H1 (cell line): ENCODE measurements at regions not wholly inside any gene's neighbourhood (a gene's known extent, or its start where the extent isn't known, plus 50 kb on each side); places are given as distances from the start of the nearest gene placed in this dataset.

ENCODE experiments used
- CTCF ChIA-PET: fragments of 300-600 bp; sonication (Branson Sonifier 250); formaldehyde crosslinking; loops from one replicate; lab custom pipeline; 2021; ENCODE audit not compliant: partially characterized antibody; lab: Charles Lee
- POLR2A ChIA-PET: fragments of 300-600 bp; sonication (Branson Sonifier 250); formaldehyde crosslinking; loops from one replicate; lab custom pipeline; 2021; ENCODE audit warnings: inconsistent platforms; ENCODE audit not compliant: partially characterized antibody; lab: Charles Lee
- DNase-seq, 2 experiments: peaks; one replicate each; pipeline versions ENCODE4 v3.0.0 to v3.0.0-alpha.2; 2010 to 2022; ENCODE audit warnings: low spot score in 2 of 2, low read depth in 1 of 2, mixed read lengths in 1 of 2
- FAIRE-seq: peaks from 2 replicates; lab custom pipeline; 2011; peaks lifted over from hg19 to GRCh38; lab: Jason Lieb, UNC
- H2AFZ ChIP-seq: 2 replicates; pipeline ENCODE4 v1.8.1; 2012; ENCODE audit warnings: low read length, inconsistent platforms
- H2AK5ac ChIP-seq: 2 replicates; pipeline ENCODE4 v1.6.1; 2013; ENCODE audit warnings: low read depth, low read length
- H2BK120ac ChIP-seq: replicated peaks from 2 replicates; pipeline ENCODE3; 2013; ENCODE audit warnings: low read depth, low read length, inconsistent platforms
- H2BK12ac ChIP-seq: 2 replicates; pipeline ENCODE4 v1.6.1; 2013; ENCODE audit warnings: low read depth, low read length
- H2BK15ac ChIP-seq: 2 replicates; pipeline ENCODE4 v1.6.1; 2013; ENCODE audit warnings: low read length
- H2BK20ac ChIP-seq: 2 replicates; pipeline ENCODE4 v1.6.1; 2013; ENCODE audit warnings: low read length
- H2BK5ac ChIP-seq: 2 replicates; pipeline ENCODE4 v1.6.1; 2013; ENCODE audit warnings: low read depth, low read length
- H3K14ac ChIP-seq: 2 replicates; pipeline ENCODE4 v1.6.1; 2013; ENCODE audit warnings: inconsistent platforms; ENCODE audit not compliant: insufficient read length
- H3K18ac ChIP-seq: 2 replicates; pipeline ENCODE4 v1.6.1; 2013; ENCODE audit warnings: low read length; ENCODE audit errors: extremely low read depth
- H3K23ac ChIP-seq: 2 replicates; pipeline ENCODE4 v1.6.1; 2013; ENCODE audit warnings: inconsistent platforms; ENCODE audit not compliant: insufficient read length
- H3K23me2 ChIP-seq: 2 replicates; pipeline ENCODE4 v1.6.1; 2013; ENCODE audit warnings: low read depth, low read length
- H3K27ac ChIP-seq: 2 replicates; pipeline ENCODE4 v1.6.1; 2011; ENCODE audit warnings: low read depth, low read length, inconsistent platforms
- H3K27me3 ChIP-seq, 4 experiments: replicated peaks in 1 of 4; 1 replicate in 1 of 4; 2 replicates in 3 of 4; pipeline versions ENCODE4 v1.6.1 to v1.8.1; 2011 to 2013; ENCODE audit warnings: low read length in 3 of 4, mild to moderate bottlenecking in 3 of 4, inconsistent platforms in 2 of 4, mixed read lengths in 2 of 4, moderate library complexity in 1 of 4; ENCODE audit not compliant: control insufficient read depth in 3 of 4, insufficient read depth in 3 of 4; ENCODE audit errors: extremely low read depth in 1 of 4
- H3K36me3 ChIP-seq, 4 experiments: 2 replicates each; pipeline versions ENCODE4 v1.6.1 to v1.8.1; 2011 to 2013; ENCODE audit warnings: mild to moderate bottlenecking in 4 of 4, low read length in 3 of 4, moderate library complexity in 2 of 4, control low read depth in 1 of 4, inconsistent platforms in 1 of 4; ENCODE audit not compliant: insufficient read depth in 4 of 4, control insufficient read depth in 2 of 4
- H3K4ac ChIP-seq: replicated peaks from 2 replicates; pipeline ENCODE3; 2013; ENCODE audit warnings: low read length, low read depth, mixed read lengths, inconsistent platforms; ENCODE audit not compliant: insufficient read length
- H3K4me1 ChIP-seq, 4 experiments: replicated peaks in 1 of 4; 1 replicate in 1 of 4; 2 replicates in 3 of 4; pipeline versions ENCODE4 v1.6.1 to v1.8.1; 2011 to 2013; ENCODE audit warnings: low read length in 3 of 4, inconsistent platforms in 2 of 4, mixed read lengths in 1 of 4; ENCODE audit not compliant: insufficient read depth in 4 of 4, control insufficient read depth in 3 of 4
- H3K4me2 ChIP-seq, 2 experiments: 2 replicates each; pipeline versions ENCODE4 v1.6.1 to v1.8.1; 2011 to 2013; ENCODE audit warnings: low read depth in 2 of 2, low read length in 2 of 2, control low read depth in 1 of 2, inconsistent platforms in 1 of 2, mild to moderate bottlenecking in 1 of 2; ENCODE audit not compliant: insufficient read depth in 1 of 2
- H3K4me3 ChIP-seq, 4 experiments: fragments of 200-600, 300-600 bp in 1 of 4; sonication (generic), shearing (Covaris generic), sonication (Bioruptor Twin) in 1 of 4; 2 replicates each; pipeline versions ENCODE4 v1.5.1 to v1.8.1; 2011 to 2016; ENCODE audit warnings: low read length in 4 of 4, low read depth in 3 of 4, control low read depth in 2 of 4, inconsistent platforms in 2 of 4, mild to moderate bottlenecking in 2 of 4, mixed read lengths in 1 of 4, moderate library complexity in 1 of 4; ENCODE audit not compliant: insufficient read depth in 2 of 4; ENCODE audit errors: extremely low read depth in 1 of 4
- H3K56ac ChIP-seq: replicated peaks from 2 replicates; pipeline ENCODE3; 2013; ENCODE audit warnings: low read depth, mild to moderate bottlenecking, mixed read lengths, low read length, inconsistent platforms; ENCODE audit not compliant: insufficient read length
- H3K79me1 ChIP-seq: 2 replicates; pipeline ENCODE4 v1.6.1; 2013; ENCODE audit warnings: low read depth, low read length, control low read depth
- H3K79me2 ChIP-seq, 2 experiments: 2 replicates each; pipeline versions ENCODE4 v1.6.1 to v1.8.1; 2012 to 2013; ENCODE audit warnings: low read length in 2 of 2, mild to moderate bottlenecking in 2 of 2, inconsistent platforms in 1 of 2; ENCODE audit not compliant: insufficient read depth in 2 of 2, control insufficient read depth in 1 of 2
- H3K9ac ChIP-seq, 4 experiments: replicated peaks in 1 of 4; 1 replicate in 1 of 4; 2 replicates in 3 of 4; pipeline versions ENCODE4 v1.6.1 to v1.8.1; 2011 to 2013; ENCODE audit warnings: low read depth in 3 of 4, low read length in 3 of 4, control low read depth in 2 of 4, mild to moderate bottlenecking in 2 of 4, moderate library complexity in 2 of 4, inconsistent platforms in 1 of 4; ENCODE audit errors: extremely low read depth in 1 of 4
- H3K9me3 ChIP-seq, 2 experiments: 2 replicates each; pipeline versions ENCODE4 v1.6.1 to v1.8.1; 2012 to 2013; ENCODE audit warnings: mild to moderate bottlenecking in 2 of 2, moderate library complexity in 2 of 2, control low read depth in 1 of 2, inconsistent platforms in 1 of 2, low read depth in 1 of 2, low read length in 1 of 2, mixed read lengths in 1 of 2; ENCODE audit not compliant: insufficient read depth in 2 of 2
- H4K20me1 ChIP-seq, 2 experiments: replicated peaks in 1 of 2; 2 replicates each; pipeline versions ENCODE3 to v1.8.1; 2011 to 2013; ENCODE audit warnings: inconsistent platforms in 2 of 2, low read length in 2 of 2, mild to moderate bottlenecking in 1 of 2; ENCODE audit not compliant: insufficient read depth in 2 of 2, control insufficient read depth in 1 of 2
- H4K5ac ChIP-seq: 2 replicates; pipeline ENCODE4 v1.6.1; 2013; ENCODE audit warnings: low read length, low read depth, mixed read lengths, inconsistent platforms; ENCODE audit not compliant: insufficient read length
- H4K8ac ChIP-seq: 2 replicates; pipeline ENCODE4 v1.8.0; 2013; ENCODE audit warnings: mild to moderate bottlenecking, moderate library complexity, low read length, inconsistent platforms; ENCODE audit not compliant: insufficient read depth; ENCODE audit errors: extremely low read depth
- H4K91ac ChIP-seq: replicated peaks from 2 replicates; pipeline ENCODE3; 2013; ENCODE audit warnings: low read length, mixed read lengths, inconsistent platforms; ENCODE audit not compliant: insufficient read length
- GTF2F1 ChIP-seq: IDR thresholded peaks from 2 replicates; pipeline ENCODE4 v1.6.1; 2012; ENCODE audit warnings: low read depth, low read length, improper control_type of control experiment, borderline replicate concordance
- JUND ChIP-seq: IDR thresholded peaks from 2 replicates; pipeline ENCODE4 v1.6.1; 2011; ENCODE audit warnings: mild to moderate bottlenecking, improper control_type of control experiment, low read length
- NRF1 ChIP-seq: IDR thresholded peaks from 2 replicates; pipeline ENCODE4 v1.6.1; 2011; ENCODE audit warnings: mild to moderate bottlenecking, low read depth, low read length, improper control_type of control experiment
- WGBS, 2 experiments: shearing (Covaris generic) in 1 of 2; methylation state at CpG; one replicate each; pipeline versions ENCODE4 v1.1.6 to v1.1.7; 2013 to 2015; ENCODE audit warnings: low lambda C conversion rate in 2 of 2, mixed read lengths in 2 of 2, inconsistent platforms in 1 of 2, low coverage in 1 of 2, missing lambda C conversion rate in 1 of 2; ENCODE audit not compliant: insufficient replicate concordance in 2 of 2, insufficient coverage in 1 of 2, insufficient read length in 1 of 2; ENCODE audit errors: extremely low coverage in 1 of 2, missing lambda C conversion rate in 1 of 2; 5-methylcytosine and 5-hydroxymethylcytosine counted together
- TF ChIP-seq, protein P1 (sequence below): IDR thresholded peaks from 2 replicates; pipeline ENCODE4 v1.6.1; 2011; ENCODE audit warnings: low read depth, mild to moderate bottlenecking, low read length; ENCODE audit not compliant: insufficient read depth
- TF ChIP-seq, protein P2 (sequence below): IDR thresholded peaks from 2 replicates; pipeline ENCODE4 v1.6.1; 2012; ENCODE audit warnings: inconsistent platforms

DNA sequence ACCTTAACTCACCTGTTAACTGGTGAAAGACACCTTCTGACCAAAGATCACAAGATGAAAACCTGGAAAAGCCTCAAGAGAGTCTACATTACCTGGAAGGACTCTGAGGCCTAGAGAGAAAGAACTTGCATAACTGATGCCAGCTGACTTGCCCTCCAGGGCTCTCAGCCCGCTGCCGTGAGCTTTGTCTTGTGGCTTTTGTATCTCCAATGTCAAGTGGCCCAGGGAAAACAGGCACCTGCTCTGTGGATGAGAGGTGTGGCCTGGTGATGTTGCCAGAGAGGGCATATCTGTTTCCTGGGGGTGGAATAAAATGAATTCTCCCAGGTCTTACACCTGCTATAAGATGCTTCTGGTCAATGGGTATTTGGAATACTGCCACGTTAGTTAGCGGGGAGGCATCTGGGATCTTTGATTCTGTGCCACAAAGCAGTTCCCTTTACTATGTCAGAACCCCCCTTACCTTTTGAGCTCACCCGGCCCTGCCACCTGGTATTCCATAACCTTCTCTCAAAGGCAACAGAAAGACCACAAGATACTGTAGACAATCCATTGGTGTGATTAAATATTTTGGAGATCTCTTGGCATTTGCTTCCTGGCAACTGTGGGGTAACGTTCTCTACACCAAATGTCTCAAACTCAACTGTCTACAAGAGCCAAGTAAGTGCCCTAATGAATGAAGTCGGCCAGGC is 54.9 kb upstream of the N4BP3 start:
- Histone ChIP-seq H2AFZ (no peak overlapping the region; the same call in 1 of the 2 replicates), H3K14ac (no peak overlapping the region), H3K4me3 (no peak overlapping the region), H3K18ac (no peak overlapping the region), H3K9me3 (no peaks in the 10 kb centered on the region), H4K91ac (no peak overlapping the region), H2BK5ac (no peak overlapping the region), H3K4me2 (no peak overlapping the region), H3K27ac (no peak overlapping the region), H3K23ac (no peak overlapping the region), H3K79me2 (no peaks in the 10 kb centered on the region), H4K20me1 (no peaks in the 10 kb centered on the region), H3K56ac (no peak overlapping the region), H3K23me2 (no peaks in the 10 kb centered on the region), H4K5ac (no peak overlapping the region), H3K27me3 (no peaks in the 10 kb centered on the region), H3K4ac (no peak overlapping the region), H2BK15ac (no peak overlapping the region), H3K79me1 (no peaks in the 10 kb centered on the region), H4K8ac (no peak overlapping the region), H3K4me1 (no peaks in the 10 kb centered on the region), H2BK120ac (no peak overlapping the region), H2BK12ac (no peak overlapping the region), H3K36me3 (no peaks in the 10 kb centered on the region), H2BK20ac (no peak overlapping the region), H2AK5ac (no peak overlapping the region), H3K9ac (no peak overlapping the region)
- DNase-seq (no peak), FAIRE-seq (no peak)
- WGBS, 2 experiments = 86% methylated on average over 7 of the region's 7 CpGs; no CpG with 5 or more reads in 1 of the 2 experiments
- ChIA-PET POLR2A (no interaction called here), CTCF (interaction anchor here (0.9 to 2.0 kb wide), 6 partner anchors 8 to 75 kb away, joined by 3 to 5 read pairs (median 4); no protein-coding TSS in a partner anchor)
- TF ChIP-seq, protein P1, sequence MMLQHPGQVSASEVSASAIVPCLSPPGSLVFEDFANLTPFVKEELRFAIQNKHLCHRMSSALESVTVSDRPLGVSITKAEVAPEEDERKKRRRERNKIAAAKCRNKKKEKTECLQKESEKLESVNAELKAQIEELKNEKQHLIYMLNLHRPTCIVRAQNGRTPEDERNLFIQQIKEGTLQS = no peak
- no peak for TF ChIP-seq GTF2F1
- no peak for TF ChIP-seq JUND
- TF ChIP-seq, protein P2, sequence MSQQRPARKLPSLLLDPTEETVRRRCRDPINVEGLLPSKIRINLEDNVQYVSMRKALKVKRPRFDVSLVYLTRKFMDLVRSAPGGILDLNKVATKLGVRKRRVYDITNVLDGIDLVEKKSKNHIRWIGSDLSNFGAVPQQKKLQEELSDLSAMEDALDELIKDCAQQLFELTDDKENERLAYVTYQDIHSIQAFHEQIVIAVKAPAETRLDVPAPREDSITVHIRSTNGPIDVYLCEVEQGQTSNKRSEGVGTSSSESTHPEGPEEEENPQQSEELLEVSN = no peak
- no peak for TF ChIP-seq NRF1
